GM18498 (cell line): ENCODE measurements at regions not wholly inside any gene's neighbourhood (a gene's known extent, or its start where the extent isn't known, plus 50 kb on each side); places are given as distances from the start of the nearest gene placed in this dataset.

ENCODE experiments used
- ATAC-seq: cut with Tn5 transposase; IDR thresholded peaks from one replicate; pipeline ENCODE4 v1.9.1; 2021; ENCODE audit warnings: mild to moderate bottlenecking, moderate library complexity; ENCODE audit not compliant: unreplicated experiment

- no peak for ATAC-seq
Observed at GRCh38 chr1:63112155-63112900, 210.0 kb upstream of the FOXD3 start.

- no peak for ATAC-seq
Observed at GRCh38 chr1:63115527-63115926, 206.8 kb upstream of the FOXD3 start.

- no peak for ATAC-seq
Observed at GRCh38 chr1:63116016-63116415, 206.4 kb upstream of the FOXD3 start.

GRCh38 chr1:63119575-63120155 is 202.7 kb upstream of the FOXD3 start:
- ATAC-seq = no peak

- ATAC-seq = no peak
Observed at GRCh38 chr1:63122079-63122478, 200.3 kb upstream of the FOXD3 start.

- peak; percentile 89 for ATAC-seq
Observed at GRCh38 chr1:63124666-63125191, 197.6 kb upstream of the FOXD3 start.

GRCh38 chr1:63126104-63126503 is 196.3 kb upstream of the FOXD3 start:
- ATAC-seq = no peak

- no peak for ATAC-seq
Observed at GRCh38 chr1:63127376-63127775, 195.0 kb upstream of the FOXD3 start.

GRCh38 chr1:63128556-63128955 is 193.8 kb upstream of the FOXD3 start:
- ATAC-seq = no peak

- ATAC-seq = no peak
Observed at GRCh38 chr1:63129184-63129583, 193.2 kb upstream of the FOXD3 start.

- no peak for ATAC-seq
Observed at GRCh38 chr1:63129855-63130254, 192.5 kb upstream of the FOXD3 start.

- no peak for ATAC-seq
Observed at GRCh38 chr1:63134501-63135173, 187.7 kb upstream of the FOXD3 start.

GRCh38 chr1:63135174-63135512 is 187.2 kb upstream of the FOXD3 start:
- ATAC-seq = no peak

- no peak for ATAC-seq
Observed at GRCh38 chr1:63135801-63136200, 186.6 kb upstream of the FOXD3 start.

- no peak for ATAC-seq
Observed at GRCh38 chr1:63142001-63142400, 180.4 kb upstream of the FOXD3 start.

- no peak for ATAC-seq
Observed at GRCh38 chr1:63143482-63143881, 178.9 kb upstream of the FOXD3 start.

GRCh38 chr1:63147783-63148182 is 174.6 kb upstream of the FOXD3 start:
- ATAC-seq = no peak

- ATAC-seq = peak; percentile 72
Observed at GRCh38 chr1:63148825-63149645, 173.3 kb upstream of the FOXD3 start.

- no peak for ATAC-seq
Observed at GRCh38 chr1:63152572-63152971, 169.8 kb upstream of the FOXD3 start.

GRCh38 chr1:63155437-63155836 is 166.9 kb upstream of the FOXD3 start:
- ATAC-seq = no peak

GRCh38 chr1:63157085-63157484 is 165.3 kb upstream of the FOXD3 start:
- ATAC-seq = no peak
